HEK293 (cell line): ENCODE measurements at regions not wholly inside any gene's neighbourhood (a gene's known extent, or its start where the extent isn't known, plus 50 kb on each side); places are given as distances from the start of the nearest gene placed in this dataset.
"Not testable (repeated sequence)": the region's sequence is repeated elsewhere in the genome, so short reads cannot be mapped to it uniquely, and the experiment has no call there.

Experiments
- CTCF ChIA-PET: fragments of 350-600 bp; formaldehyde crosslinking; extraction: SDS; loops from one replicate; lab custom pipeline; 2021; ENCODE audit warnings: antibody characterized with exemption; lab: Yijun Ruan, JAX
- POLR2A ChIA-PET: fragments of 300-600 bp; formaldehyde crosslinking; extraction: SDS; loops from one replicate; lab custom pipeline; 2020; ENCODE audit warnings: antibody characterized with exemption, inconsistent platforms; lab: Yijun Ruan, JAX
- H3K27ac ChIP-seq: fragments of 200-500 bp; sonication (Bioruptor generic); 2 replicates; pipeline ENCODE4 v1.5.1; 2014; ENCODE audit warnings: low read depth, low read length, control low read depth, inconsistent platforms; ENCODE audit errors: extremely low read depth
- H3K36me3 ChIP-seq, 2 experiments: fragments of 200-500 bp in 1 of 2; sonication (Bioruptor generic) in 1 of 2; 1 replicate in 1 of 2; 2 replicates in 1 of 2; pipeline ENCODE4 v1.5.1; 2014 to 2017; ENCODE audit warnings: inconsistent platforms in 2 of 2, low read length in 2 of 2; ENCODE audit not compliant: control insufficient read depth in 2 of 2, insufficient read depth in 1 of 2
- H3K4me1 ChIP-seq: fragments of 200-500 bp; sonication (Bioruptor generic); 2 replicates; pipeline ENCODE4 v1.5.1; 2014; ENCODE audit warnings: mild to moderate bottlenecking, low read length, inconsistent platforms; ENCODE audit not compliant: control insufficient read depth, insufficient read depth
- H3K4me3 ChIP-seq: 2 replicates; pipeline ENCODE4 v1.5.1; 2011; ENCODE audit warnings: low read depth, mild to moderate bottlenecking, control low read depth, low read length, moderate library complexity
- H3K9me3 ChIP-seq: fragments of 200-500 bp; sonication (Bioruptor generic); 2 replicates; pipeline ENCODE4 v1.5.1; 2014; ENCODE audit warnings: low read depth, low read length, inconsistent platforms; ENCODE audit not compliant: control insufficient read depth, insufficient read depth
- HIC1 ChIP-seq: fragments of 450-650 bp; formaldehyde crosslinking; IDR thresholded peaks from 2 replicates; pipeline ENCODE4 v1.5.1; 2016; ENCODE audit warnings: missing biosample characterization, missing genetic modification characterization
- HOXC10 ChIP-seq: sonication (generic); formaldehyde crosslinking; IDR thresholded peaks from 2 replicates; pipeline ENCODE4 v1.8.1; 2023; ENCODE audit warnings: mild to moderate bottlenecking, missing genetic modification reagents
- MYNN ChIP-seq: fragments of 450-650 bp; formaldehyde crosslinking; IDR thresholded peaks from 2 replicates; pipeline ENCODE4 v1.5.1; 2016; ENCODE audit warnings: missing biosample characterization, missing genetic modification characterization, borderline replicate concordance
- OSR2 ChIP-seq: fragments of 450-650 bp; formaldehyde crosslinking; IDR thresholded peaks from 2 replicates; pipeline ENCODE4 v1.5.1; 2016; ENCODE audit warnings: missing biosample characterization, missing genetic modification characterization
- PBX3 ChIP-seq: sonication (generic); formaldehyde crosslinking; IDR thresholded peaks from 2 replicates; pipeline ENCODE4 v1.8.1; 2022; ENCODE audit warnings: mild to moderate bottlenecking, moderate library complexity, missing genetic modification reagents
- ZBTB20 ChIP-seq: fragments of 450-650 bp; formaldehyde crosslinking; IDR thresholded peaks from 2 replicates; pipeline ENCODE4 v1.5.1; 2016; ENCODE audit warnings: missing biosample characterization, missing genetic modification characterization
- ZFP37 ChIP-seq: fragments of 450-650 bp; formaldehyde crosslinking; IDR thresholded peaks from 2 replicates; pipeline ENCODE4 v1.5.1; 2016; ENCODE audit warnings: missing biosample characterization, missing genetic modification characterization
- ZFP41 ChIP-seq: fragments of 450-650 bp; formaldehyde crosslinking; IDR thresholded peaks from 2 replicates; pipeline ENCODE4 v1.5.1; 2016; ENCODE audit warnings: missing biosample characterization, missing genetic modification characterization, borderline replicate concordance
- ZNF292 ChIP-seq: fragments of 450-650 bp; formaldehyde crosslinking; IDR thresholded peaks from 2 replicates; pipeline ENCODE4 v1.5.1; 2016; ENCODE audit warnings: low read depth, missing biosample characterization, missing genetic modification characterization, borderline replicate concordance
- ZNF362 ChIP-seq: fragments of 450-650 bp; formaldehyde crosslinking; IDR thresholded peaks from 2 replicates; pipeline ENCODE4 v1.5.1; 2016; ENCODE audit warnings: missing biosample characterization, missing genetic modification characterization
- ZNF518A ChIP-seq: fragments of 450-650 bp; formaldehyde crosslinking; conservative IDR thresholded peaks from 2 replicates; pipeline ENCODE4 v1.5.1; 2016; ENCODE audit warnings: low read depth, missing biosample characterization, missing genetic modification characterization
- ZNF600 ChIP-seq: fragments of 450-650 bp; formaldehyde crosslinking; IDR thresholded peaks from 2 replicates; pipeline ENCODE4 v1.5.1; 2016; ENCODE audit warnings: missing biosample characterization, missing genetic modification characterization
- ZNF610 ChIP-seq: fragments of 450-650 bp; formaldehyde crosslinking; IDR thresholded peaks from 2 replicates; pipeline ENCODE4 v1.5.1; 2016; ENCODE audit warnings: missing biosample characterization, missing genetic modification characterization, borderline replicate concordance
- ZNF621 ChIP-seq: fragments of 450-650 bp; formaldehyde crosslinking; IDR thresholded peaks from 2 replicates; pipeline ENCODE4 v1.5.1; 2017; ENCODE audit warnings: missing biosample characterization, missing genetic modification characterization
- ZNF76 ChIP-seq: fragments of 450-650 bp; formaldehyde crosslinking; IDR thresholded peaks from 2 replicates; pipeline ENCODE4; 2016; ENCODE audit warnings: low read depth, missing biosample characterization, missing genetic modification characterization, borderline replicate concordance

GRCh38 chr2:179385756-179386155 is 121.1 kb upstream of the SESTD1 start:
- H3K27ac ChIP-seq, CTCF ChIA-PET, H3K4me1 ChIP-seq, POLR2A ChIA-PET, H3K9me3 ChIP-seq, H3K36me3 ChIP-seq, H3K4me3 ChIP-seq: not testable (repeated sequence)

GRCh38 chr2:179383975-179384374 is 119.3 kb upstream of the SESTD1 start:
- Histone ChIP-seq H3K27ac (no peak overlapping the region), H3K9me3 (no peaks in the 10 kb centered on the region), H3K4me3 (no peak overlapping the region), H3K36me3 (no peaks in the 10 kb centered on the region), H3K4me1 (no peaks in the 10 kb centered on the region)
- no peak for TF ChIP-seq ZFP41 (tag by site-specific recombination)
- TF ChIP-seq ZBTB20 (tag by site-specific recombination), result no peak
- TF ChIP-seq ZNF518A (tag by site-specific recombination), result no peak
- no peak for TF ChIP-seq ZNF76
- no peak for TF ChIP-seq HOXC10
- TF ChIP-seq ZNF621 (tag by site-specific recombination), result no peak
- TF ChIP-seq PBX3 (CRISPR knock-in tag), result no peak
- no peak for TF ChIP-seq HIC1 (tag by site-specific recombination)
- no peak for TF ChIP-seq OSR2 (tag by site-specific recombination)
- TF ChIP-seq MYNN (tag by site-specific recombination), result no peak
- TF ChIP-seq ZNF610 (tag by site-specific recombination), result no peak
- CTCF ChIA-PET, result no interaction called here
- POLR2A ChIA-PET, result no interaction called here

- no peak overlapping the region for H3K27ac ChIP-seq
- no peaks in the 10 kb centered on the region for H3K36me3 ChIP-seq
- no peaks in the 10 kb centered on the region for H3K4me1 ChIP-seq
- no peaks in the 10 kb centered on the region for H3K9me3 ChIP-seq
- ChIA-PET POLR2A (no interaction called here), CTCF (no interaction called here)
- TF ChIP-seq ZNF292 (tag by site-specific recombination) (no peak), ZFP37 (tag by site-specific recombination) (no peak), ZNF362 (tag by site-specific recombination) (no peak), ZNF600 (tag by site-specific recombination) (no peak), ZBTB20 (tag by site-specific recombination) (no peak)
- H3K4me3 ChIP-seq, result no peak overlapping the region
Observed at GRCh38 chr2:179377296-179377695, 112.7 kb upstream of the SESTD1 start.
